ENCODE measurements at regions not wholly inside any gene's neighbourhood (a gene's known extent, or its start where the extent isn't known, plus 50 kb on each side); places are given as distances from the start of the nearest gene placed in this dataset.

- no peak for TF ChIP-seq CTCF (IDR thresholded peaks at IDR 0.05; ENCODE audit: insufficient read depth, low read length, poor library complexity, severe bottlenecking)
- TF ChIP-seq EZH2phosphoT487 (conservative IDR thresholded peaks at IDR 0.05; ENCODE audit: low read length) = no peak
These were observed 373.2 kb upstream of the TNRC6C start for GRCh38 chr17:77585142-77585860.
